ENCODE measurements at regions not wholly inside any gene's neighbourhood (a gene's known extent, or its start where the extent isn't known, plus 50 kb on each side); places are given as distances from the start of the nearest gene placed in this dataset.

DNA sequence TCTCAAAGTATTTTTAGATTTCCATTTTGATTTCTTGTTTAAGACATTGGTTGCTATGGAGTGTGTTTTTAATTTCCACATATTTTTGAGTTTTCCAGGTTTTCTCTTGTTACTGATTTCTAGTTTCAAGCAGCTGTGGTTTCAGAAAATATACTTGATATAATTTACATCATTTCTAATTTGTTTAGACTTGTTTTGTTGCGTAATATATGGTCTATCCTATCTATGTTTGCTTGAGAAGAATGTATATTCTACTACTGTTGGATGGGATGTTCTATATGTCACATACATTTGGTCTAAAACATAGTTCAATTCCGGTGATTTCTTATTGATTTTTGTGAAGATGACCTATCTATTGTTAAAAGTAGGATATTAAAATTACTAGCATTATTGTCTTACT is 170.5 kb upstream of the EMCN start:
- Histone ChIP-seq H3K9ac (ENCODE audit: low read depth, low read length) (no peak overlapping the region), H3K36me3 (ENCODE audit: insufficient read depth, low read length) (no peaks in the 10 kb centered on the region), H3K4me2 (ENCODE audit: insufficient read depth, low read length) (no peak overlapping the region), H3K79me2 (ENCODE audit: insufficient read depth, low read length) (no peaks in the 10 kb centered on the region), H3K27me3 (ENCODE audit: insufficient read depth, low read length, poor library complexity) (no peaks in the 10 kb centered on the region), H3K27ac (ENCODE audit: low read length) (no peak overlapping the region), H3K4me1 (ENCODE audit: insufficient read depth, low read length) (no peaks in the 10 kb centered on the region), H4K20me1 (ENCODE audit: insufficient read depth, low read length) (no peaks in the 10 kb centered on the region), H2AFZ (ENCODE audit: low read depth, low read length) (no peak overlapping the region), H3K9me3 (ENCODE audit: insufficient read depth, low read length, severe bottlenecking) (no peaks in the 10 kb centered on the region), H3K4me3 (ENCODE audit: low read depth in 1 of 2, low read length in 2 of 2) (no peak overlapping the region)
- ATAC-seq (ENCODE audit: insufficient read depth, low read depth) (no peak), DNase-seq (no peak)
- TF ChIP-seq EZH2 (IDR thresholded peaks at IDR 0.05; ENCODE audit: borderline replicate concordance, low read depth, low read length, severe bottlenecking), result no peak
- TF ChIP-seq, protein P1, sequence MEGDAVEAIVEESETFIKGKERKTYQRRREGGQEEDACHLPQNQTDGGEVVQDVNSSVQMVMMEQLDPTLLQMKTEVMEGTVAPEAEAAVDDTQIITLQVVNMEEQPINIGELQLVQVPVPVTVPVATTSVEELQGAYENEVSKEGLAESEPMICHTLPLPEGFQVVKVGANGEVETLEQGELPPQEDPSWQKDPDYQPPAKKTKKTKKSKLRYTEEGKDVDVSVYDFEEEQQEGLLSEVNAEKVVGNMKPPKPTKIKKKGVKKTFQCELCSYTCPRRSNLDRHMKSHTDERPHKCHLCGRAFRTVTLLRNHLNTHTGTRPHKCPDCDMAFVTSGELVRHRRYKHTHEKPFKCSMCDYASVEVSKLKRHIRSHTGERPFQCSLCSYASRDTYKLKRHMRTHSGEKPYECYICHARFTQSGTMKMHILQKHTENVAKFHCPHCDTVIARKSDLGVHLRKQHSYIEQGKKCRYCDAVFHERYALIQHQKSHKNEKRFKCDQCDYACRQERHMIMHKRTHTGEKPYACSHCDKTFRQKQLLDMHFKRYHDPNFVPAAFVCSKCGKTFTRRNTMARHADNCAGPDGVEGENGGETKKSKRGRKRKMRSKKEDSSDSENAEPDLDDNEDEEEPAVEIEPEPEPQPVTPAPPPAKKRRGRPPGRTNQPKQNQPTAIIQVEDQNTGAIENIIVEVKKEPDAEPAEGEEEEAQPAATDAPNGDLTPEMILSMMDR (IDR thresholded peaks at IDR 0.05; ENCODE audit: borderline replicate concordance, extremely low read depth, low read length, poor library complexity, severe bottlenecking), result no peak

DNA sequence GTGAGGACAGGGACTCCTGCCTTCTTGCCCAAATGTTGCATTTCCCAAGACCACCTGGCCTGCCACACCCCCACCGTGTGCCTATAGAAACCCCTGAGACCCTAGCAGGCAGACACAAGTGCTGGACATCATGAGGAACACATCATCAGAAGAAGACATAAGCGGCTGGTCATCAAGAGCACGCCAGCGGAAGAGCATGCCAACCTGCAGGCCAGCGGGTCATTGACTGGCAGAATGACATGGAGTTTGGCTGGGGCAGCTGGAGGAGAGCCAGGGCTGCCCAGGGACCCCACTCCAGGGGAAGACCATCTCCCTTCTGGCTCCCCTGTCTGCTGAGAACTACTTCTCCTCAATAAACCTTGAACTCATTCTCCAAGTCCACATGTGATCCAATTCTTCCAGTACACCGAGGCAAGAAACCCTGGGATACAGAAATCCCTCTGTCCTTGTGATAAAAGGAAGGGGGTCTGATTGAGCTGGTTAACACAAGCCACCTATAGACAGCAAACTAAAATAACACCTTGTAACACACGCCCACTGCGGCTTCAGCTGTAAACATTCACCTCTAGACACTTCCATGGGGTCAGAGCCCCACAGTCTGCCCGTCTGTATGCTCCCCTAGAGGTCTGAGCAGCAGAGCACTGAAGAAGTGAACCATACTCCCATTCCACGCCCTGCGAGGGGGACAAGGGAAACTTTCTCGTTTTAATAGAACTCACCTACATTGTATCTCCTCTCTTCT is 164.8 kb upstream of the EMCN start:
- Histone ChIP-seq H3K4me3 (ENCODE audit: low read depth in 1 of 2, low read length in 2 of 2) (no peak overlapping the region), H2AFZ (ENCODE audit: low read depth, low read length) (no peak overlapping the region), H3K4me2 (ENCODE audit: insufficient read depth, low read length) (no peak overlapping the region), H3K4me1 (ENCODE audit: insufficient read depth, low read length) (no peaks in the 10 kb centered on the region), H3K9ac (ENCODE audit: low read depth, low read length) (no peak overlapping the region), H4K20me1 (ENCODE audit: insufficient read depth, low read length) (no peaks in the 10 kb centered on the region), H3K9me3 (ENCODE audit: insufficient read depth, low read length, severe bottlenecking) (no peaks in the 10 kb centered on the region), H3K27me3 (ENCODE audit: insufficient read depth, low read length, poor library complexity) (no peaks in the 10 kb centered on the region), H3K27ac (ENCODE audit: low read length) (no peak overlapping the region), H3K36me3 (ENCODE audit: insufficient read depth, low read length) (no peaks in the 10 kb centered on the region), H3K79me2 (ENCODE audit: insufficient read depth, low read length) (no peaks in the 10 kb centered on the region)
- no peak for DNase-seq
- TF ChIP-seq, protein P1 (IDR thresholded peaks at IDR 0.05; ENCODE audit: borderline replicate concordance, extremely low read depth, low read length, poor library complexity, severe bottlenecking), result no peak
- no peak for TF ChIP-seq EZH2 (IDR thresholded peaks at IDR 0.05; ENCODE audit: borderline replicate concordance, low read depth, low read length, severe bottlenecking)
- no peak for ATAC-seq (ENCODE audit: insufficient read depth, low read depth)

DNA sequence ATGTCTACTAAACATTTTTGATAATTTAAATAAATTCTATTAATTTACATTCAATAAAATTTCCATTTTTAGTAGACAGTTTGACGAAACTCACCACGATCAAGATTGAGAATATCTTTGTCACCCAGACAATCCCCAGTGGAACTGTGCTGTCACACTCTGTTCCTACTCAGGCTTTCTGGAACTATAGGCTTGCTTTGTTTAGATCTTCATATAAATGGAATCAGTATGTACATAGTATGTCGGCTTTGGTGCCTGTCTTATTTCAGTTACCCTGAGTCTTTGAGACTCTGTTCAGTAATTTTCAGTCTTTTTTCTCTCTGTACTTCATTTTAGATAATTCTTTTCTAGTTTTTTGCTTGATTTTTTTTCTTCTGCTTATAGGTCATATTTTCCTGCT is 163.5 kb upstream of the EMCN start:
- no peak for DNase-seq
- peak; percentile 48; the same call in 1 of the 3 replicates for ATAC-seq (ENCODE audit: insufficient read depth, low read depth)
- no peak for TF ChIP-seq EZH2 (IDR thresholded peaks at IDR 0.05; ENCODE audit: borderline replicate concordance, low read depth, low read length, severe bottlenecking)
- TF ChIP-seq, protein P1 (IDR thresholded peaks at IDR 0.05; ENCODE audit: borderline replicate concordance, extremely low read depth, low read length, poor library complexity, severe bottlenecking), result no peak
- H3K4me2 ChIP-seq (ENCODE audit: insufficient read depth, low read length), result no peak overlapping the region
- no peaks in the 10 kb centered on the region for H3K4me1 ChIP-seq (ENCODE audit: insufficient read depth, low read length)
- H3K36me3 ChIP-seq (ENCODE audit: insufficient read depth, low read length), result no peaks in the 10 kb centered on the region
- no peaks in the 10 kb centered on the region for H3K79me2 ChIP-seq (ENCODE audit: insufficient read depth, low read length)
- no peak overlapping the region for H2AFZ ChIP-seq (ENCODE audit: low read depth, low read length)
- no peaks in the 10 kb centered on the region for H3K9me3 ChIP-seq (ENCODE audit: insufficient read depth, low read length, severe bottlenecking)
- no peak overlapping the region for H3K27ac ChIP-seq (ENCODE audit: low read length)
- H3K27me3 ChIP-seq (ENCODE audit: insufficient read depth, low read length, poor library complexity), result no peaks in the 10 kb centered on the region
- H3K4me3 ChIP-seq (ENCODE audit: low read depth in 1 of 2, low read length in 2 of 2), result no peak overlapping the region
- no peaks in the 10 kb centered on the region for H4K20me1 ChIP-seq (ENCODE audit: insufficient read depth, low read length)
- no peak overlapping the region for H3K9ac ChIP-seq (ENCODE audit: low read depth, low read length)
